HUES6 (cell line): ENCODE measurements at regions not wholly inside any gene's neighbourhood (a gene's known extent, or its start where the extent isn't known, plus 50 kb on each side); places are given as distances from the start of the nearest gene placed in this dataset.

Source experiments
- H3K27ac ChIP-seq: 2 replicates; pipeline ENCODE4 v1.7.0; 2013; ENCODE audit warnings: low read depth, mild to moderate bottlenecking, low read length, inconsistent platforms
- H3K27me3 ChIP-seq: 2 replicates; pipeline ENCODE4 v1.6.1; 2013; ENCODE audit warnings: low read length; ENCODE audit not compliant: control insufficient read depth, insufficient read depth
- H3K36me3 ChIP-seq: 2 replicates; pipeline ENCODE4 v1.6.1; 2013; ENCODE audit warnings: low read length; ENCODE audit not compliant: control insufficient read depth, insufficient read depth
- H3K4me1 ChIP-seq: 2 replicates; pipeline ENCODE4 v1.6.1; 2013; ENCODE audit warnings: low read length; ENCODE audit not compliant: control insufficient read depth, insufficient read depth
- H3K4me3 ChIP-seq: 2 replicates; pipeline ENCODE4 v1.5.1; 2013; ENCODE audit warnings: low read depth, low read length
- H3K9ac ChIP-seq: one replicate; pipeline ENCODE4 v1.6.1; 2013; ENCODE audit warnings: mild to moderate bottlenecking, low read length
- H3K9me3 ChIP-seq: 2 replicates; pipeline ENCODE4 v1.6.1; 2013; ENCODE audit warnings: low read depth, low read length; ENCODE audit not compliant: control insufficient read depth, insufficient read depth

DNA sequence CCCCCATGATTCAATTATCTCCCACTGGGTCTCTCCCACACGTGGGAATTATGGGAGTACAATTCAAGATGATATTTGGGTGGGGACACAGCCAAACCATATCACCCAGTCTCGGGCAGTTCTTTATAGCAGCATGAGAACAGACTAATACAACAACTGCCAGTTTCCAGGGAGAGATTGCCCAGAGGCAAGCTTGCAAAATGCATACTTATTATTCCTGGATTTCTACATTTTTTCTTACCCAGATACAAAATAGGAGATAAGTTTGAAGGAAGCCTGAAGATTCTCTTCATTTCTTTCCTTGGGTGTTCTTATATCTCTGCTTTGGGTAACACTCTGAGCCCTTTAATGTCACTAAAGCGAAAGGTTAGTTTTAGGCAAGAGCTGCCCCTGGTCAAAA lies 691.2 kb downstream of the TAF11L14 start:
- no peak overlapping the region for H3K9ac ChIP-seq

DNA sequence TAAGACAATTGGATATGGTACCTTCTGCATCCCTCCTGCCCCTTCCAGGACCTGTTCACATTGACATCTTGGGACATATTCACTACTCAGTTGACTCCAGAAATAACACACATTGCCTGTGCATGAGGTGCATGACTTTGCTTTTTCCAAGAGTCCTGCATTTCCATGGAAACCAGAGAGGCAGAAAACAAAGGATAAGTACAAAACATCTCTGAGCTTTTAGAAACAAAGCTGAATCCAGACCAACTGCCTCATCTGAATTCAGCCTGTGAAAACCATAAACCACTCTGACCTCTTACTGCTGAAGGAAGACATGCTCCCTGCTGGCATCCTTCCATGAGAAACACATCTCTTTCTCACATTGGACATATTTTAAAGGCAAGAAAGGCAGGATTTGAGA lies 695.1 kb downstream of the TAF11L14 start:
- Histone ChIP-seq H3K9ac (no peak overlapping the region), H3K27ac (no peak overlapping the region), H3K36me3 (no peaks in the 10 kb centered on the region), H3K4me3 (no peak overlapping the region), H3K4me1 (no peaks in the 10 kb centered on the region), H3K9me3 (no peaks in the 10 kb centered on the region), H3K27me3 (no peaks in the 10 kb centered on the region)

More for the DNA sequence above, 691.2 kb downstream of the TAF11L14 start:
- Histone ChIP-seq H3K4me3 (no peak overlapping the region), H3K9me3 (no peaks in the 10 kb centered on the region), H3K27me3 (no peaks in the 10 kb centered on the region), H3K36me3 (no peaks in the 10 kb centered on the region), H3K4me1 (no peaks in the 10 kb centered on the region), H3K27ac (no peak overlapping the region)

GRCh38 chr5:18333841-18334240 lies 699.6 kb downstream of the TAF11L14 start:
- H3K9ac ChIP-seq: no peak overlapping the region
- H3K36me3 ChIP-seq: no peaks in the 10 kb centered on the region
- H3K9me3 ChIP-seq: no peaks in the 10 kb centered on the region
- H3K4me1 ChIP-seq: no peaks in the 10 kb centered on the region
- no peak overlapping the region for H3K4me3 ChIP-seq
- H3K27me3 ChIP-seq: no peaks in the 10 kb centered on the region
- H3K27ac ChIP-seq: no peak overlapping the region

DNA sequence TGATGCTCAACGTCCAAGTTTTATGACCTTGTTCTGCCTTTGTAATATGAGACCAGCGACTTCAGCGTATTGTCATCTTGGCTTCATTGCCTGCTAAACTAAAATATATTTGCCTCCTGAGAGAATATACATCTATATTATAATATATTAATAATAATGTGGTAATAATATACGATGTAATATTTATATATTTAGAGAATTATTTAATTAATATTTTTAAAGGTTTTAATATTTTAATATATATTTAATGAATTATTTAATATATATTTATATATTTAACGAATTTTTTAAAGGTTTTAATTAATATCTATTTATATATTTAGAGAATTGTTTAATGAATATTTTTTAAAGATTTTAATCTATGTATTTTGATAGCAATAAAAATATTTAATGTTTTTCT lies 700.7 kb downstream of the TAF11L14 start:
- H3K36me3 ChIP-seq: no peaks in the 10 kb centered on the region
- H3K4me1 ChIP-seq: no peaks in the 10 kb centered on the region
- H3K9ac ChIP-seq: no peak overlapping the region
- no peak overlapping the region for H3K4me3 ChIP-seq
- no peaks in the 10 kb centered on the region for H3K9me3 ChIP-seq
- no peaks in the 10 kb centered on the region for H3K27me3 ChIP-seq
- H3K27ac ChIP-seq: no peak overlapping the region

- H3K9me3 ChIP-seq: no peaks in the 10 kb centered on the region
These were observed 720.6 kb downstream of the TAF11L14 start for GRCh38 chr5:18354828-18355227.

GRCh38 chr5:18357486-18357885 lies 723.2 kb downstream of the TAF11L14 start:
- Histone ChIP-seq H3K9ac (no peak overlapping the region), H3K4me3 (no peak overlapping the region), H3K27me3 (no peaks in the 10 kb centered on the region), H3K27ac (no peak overlapping the region), H3K4me1 (no peaks in the 10 kb centered on the region), H3K36me3 (no peaks in the 10 kb centered on the region), H3K9me3 (no peaks in the 10 kb centered on the region)

More at GRCh38 chr5:18354828-18355227, 720.6 kb downstream of the TAF11L14 start:
- Histone ChIP-seq H3K4me1 (no peaks in the 10 kb centered on the region), H3K4me3 (no peak overlapping the region), H3K36me3 (no peaks in the 10 kb centered on the region), H3K27ac (no peak overlapping the region), H3K9ac (no peak overlapping the region), H3K27me3 (no peaks in the 10 kb centered on the region)

GRCh38 chr5:18366234-18366633 lies 732.0 kb downstream of the TAF11L14 start:
- Histone ChIP-seq H3K4me1 (no peaks in the 10 kb centered on the region), H3K9ac (no peak overlapping the region)

DNA sequence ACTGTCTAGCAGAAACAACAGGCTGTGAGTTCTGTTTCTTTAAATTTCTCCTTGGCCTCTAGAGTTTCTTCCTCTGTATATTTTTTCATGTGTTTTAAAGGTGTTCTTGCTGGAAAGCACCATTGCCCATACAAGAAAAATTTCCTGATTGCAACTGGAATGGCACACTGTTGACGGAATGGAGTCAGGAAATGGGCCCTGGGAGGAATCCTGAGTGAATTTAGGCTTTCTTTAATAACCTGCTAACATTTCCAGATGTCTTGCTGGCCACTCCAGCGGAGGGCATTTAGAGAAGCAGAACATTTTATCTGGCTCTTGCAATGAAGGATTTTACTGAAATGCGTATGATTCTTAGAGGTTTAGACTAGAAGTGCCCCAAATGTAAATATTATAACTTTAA lies 736.3 kb downstream of the TAF11L14 start:
- no peaks in the 10 kb centered on the region for H3K27me3 ChIP-seq
- no peaks in the 10 kb centered on the region for H3K4me1 ChIP-seq

More at GRCh38 chr5:18366234-18366633, 732.0 kb downstream of the TAF11L14 start:
- Histone ChIP-seq H3K9me3 (no peaks in the 10 kb centered on the region), H3K4me3 (no peak overlapping the region), H3K27me3 (no peaks in the 10 kb centered on the region), H3K36me3 (no peaks in the 10 kb centered on the region), H3K27ac (no peak overlapping the region)

DNA sequence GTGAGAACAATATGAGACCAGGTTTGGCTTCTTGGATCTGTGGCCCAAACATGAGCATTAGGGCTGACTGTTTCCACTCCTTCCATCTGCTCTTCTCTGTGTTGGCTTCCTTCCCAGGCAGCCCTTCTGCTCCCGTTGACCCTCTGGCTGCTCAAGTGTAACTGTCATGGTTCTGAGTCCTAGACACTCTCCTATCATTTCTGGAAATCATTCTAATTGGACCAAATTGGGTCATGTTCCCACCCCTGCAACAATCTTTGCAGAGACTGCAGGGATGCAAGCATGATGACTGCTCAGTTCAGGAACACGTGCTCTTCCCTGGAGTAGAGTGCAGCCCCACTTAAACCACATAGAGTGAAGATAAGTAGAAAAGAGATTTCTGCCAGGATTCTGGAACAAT lies 741.4 kb downstream of the TAF11L14 start:
- no peaks in the 10 kb centered on the region for H3K36me3 ChIP-seq
- no peak overlapping the region for H3K4me3 ChIP-seq
- no peaks in the 10 kb centered on the region for H3K27me3 ChIP-seq
- no peak overlapping the region for H3K27ac ChIP-seq
- 0 out of 2 replicates have a peak, but pooled peaks cover 5% of the 10 kb centered on the region for H3K4me1 ChIP-seq
- H3K9ac ChIP-seq: no peak overlapping the region
- H3K9me3 ChIP-seq: no peaks in the 10 kb centered on the region

More for the DNA sequence above, 736.3 kb downstream of the TAF11L14 start:
- H3K4me3 ChIP-seq: no peak overlapping the region
- no peaks in the 10 kb centered on the region for H3K9me3 ChIP-seq
- no peak overlapping the region for H3K9ac ChIP-seq
- no peak overlapping the region for H3K27ac ChIP-seq
- no peaks in the 10 kb centered on the region for H3K36me3 ChIP-seq

- Histone ChIP-seq H3K4me1 (0 out of 2 replicates have a peak, but pooled peaks cover 5% of the 10 kb centered on the region), H3K27ac (no peak overlapping the region), H3K27me3 (no peaks in the 10 kb centered on the region), H3K36me3 (no peaks in the 10 kb centered on the region), H3K9me3 (no peaks in the 10 kb centered on the region), H3K9ac (no peak overlapping the region), H3K4me3 (no peak overlapping the region)
These were observed 743.8 kb downstream of the TAF11L14 start for GRCh38 chr5:18378066-18378465.

DNA sequence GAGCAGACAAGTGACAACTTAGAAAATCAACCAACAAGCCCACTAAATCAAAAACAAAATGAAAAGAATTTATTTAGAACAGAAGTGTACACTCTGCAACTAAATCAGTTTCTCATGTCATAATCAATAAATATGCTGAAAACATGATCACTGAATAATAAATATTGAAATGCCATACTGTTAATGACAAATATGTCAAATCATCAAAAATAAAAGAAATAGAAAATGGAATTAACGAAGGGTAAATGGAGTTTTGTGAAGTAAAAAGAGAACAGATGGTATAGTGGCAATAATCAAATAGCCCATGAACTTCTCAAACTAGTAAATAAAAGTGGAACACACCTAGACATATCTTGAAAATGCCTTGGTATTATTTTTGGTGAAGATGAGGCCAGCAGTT lies 744.9 kb downstream of the TAF11L14 start:
- Histone ChIP-seq H3K4me1 (0 out of 2 replicates have a peak, but pooled peaks cover 5% of the 10 kb centered on the region), H3K27ac (no peak overlapping the region)

More for the DNA sequence above, 744.9 kb downstream of the TAF11L14 start:
- Histone ChIP-seq H3K9ac (no peak overlapping the region), H3K27me3 (no peaks in the 10 kb centered on the region), H3K4me3 (no peak overlapping the region), H3K36me3 (no peaks in the 10 kb centered on the region), H3K9me3 (no peaks in the 10 kb centered on the region)
